Muscle layer of colon (tissue), 2 donors: ENCODE measurements at regions not wholly inside any gene's neighbourhood (a gene's known extent, or its start where the extent isn't known, plus 50 kb on each side); places are given as distances from the start of the nearest gene placed in this dataset.
"Not testable (repeated sequence)": the region's sequence is repeated elsewhere in the genome, so short reads cannot be mapped to it uniquely, and the experiment has no call there.

Source experiments
- H3K27ac ChIP-seq: one replicate; pipeline ENCODE4 v1.7.0; 2013; ENCODE audit warnings: low read depth, mild to moderate bottlenecking, low read length, moderate library complexity
- H3K27me3 ChIP-seq, 2 donors: one replicate each; pipeline ENCODE4 v1.7.0; 2013; ENCODE audit warnings: low read length in 2 of 2, mild to moderate bottlenecking in 2 of 2; ENCODE audit not compliant: insufficient read depth in 2 of 2, control insufficient read depth in 1 of 2
- H3K36me3 ChIP-seq: one replicate; pipeline ENCODE4 v1.7.0; 2013; ENCODE audit warnings: mild to moderate bottlenecking, low read length; ENCODE audit not compliant: insufficient read depth
- H3K4me1 ChIP-seq: one replicate; pipeline ENCODE4 v1.7.0; 2013; ENCODE audit warnings: mild to moderate bottlenecking, low read length; ENCODE audit not compliant: insufficient read depth
- H3K4me3 ChIP-seq, 2 donors: one replicate each; pipeline ENCODE4 v1.7.0; 2013; ENCODE audit warnings: low read length in 2 of 2, low read depth in 1 of 2, mild to moderate bottlenecking in 1 of 2, moderate library complexity in 1 of 2
- H3K9ac ChIP-seq: one replicate; pipeline ENCODE4 v1.7.0; 2013; ENCODE audit warnings: low read length
- H3K9me3 ChIP-seq: one replicate; pipeline ENCODE4 v1.7.0; 2013; ENCODE audit warnings: mild to moderate bottlenecking, low read length
- donor health status: abdominal sarcoma.
- donor health status: Adenocarcinoma of cecum.

GRCh38 chr9:29039258-29039657 lies 1466.0 kb upstream of the C9orf72 start:
- H3K27me3 ChIP-seq = no peaks in the 10 kb centered on the region
- no peak overlapping the region for H3K27ac ChIP-seq
- no peaks in the 10 kb centered on the region for H3K36me3 ChIP-seq
- H3K4me3 ChIP-seq = no peak overlapping the region
- H3K4me1 ChIP-seq = no peaks in the 10 kb centered on the region
- H3K9me3 ChIP-seq = no peaks in the 10 kb centered on the region
- no peak overlapping the region for H3K9ac ChIP-seq

- Histone ChIP-seq H3K9me3 (no peaks in the 10 kb centered on the region), H3K4me1 (no peaks in the 10 kb centered on the region), H3K27me3 (no peaks in the 10 kb centered on the region), H3K4me3 (no peak overlapping the region), H3K36me3 (no peaks in the 10 kb centered on the region), H3K9ac (no peak overlapping the region), H3K27ac (no peak overlapping the region)
Measured at GRCh38 chr9:29043072-29043471, 1469.8 kb upstream of the C9orf72 start.

- Histone ChIP-seq H3K27me3 (no peaks in the 10 kb centered on the region), H3K4me1 (no peaks in the 10 kb centered on the region), H3K9ac (no peak overlapping the region), H3K27ac (no peak overlapping the region), H3K4me3 (no peak overlapping the region), H3K36me3 (no peaks in the 10 kb centered on the region), H3K9me3 (no peaks in the 10 kb centered on the region)
Measured at GRCh38 chr9:29044959-29045358, 1471.7 kb upstream of the C9orf72 start.

- no peak overlapping the region for H3K9ac ChIP-seq
- no peaks in the 10 kb centered on the region for H3K9me3 ChIP-seq
- no peak overlapping the region for H3K4me3 ChIP-seq
- H3K27ac ChIP-seq = no peak overlapping the region
- no peaks in the 10 kb centered on the region for H3K36me3 ChIP-seq
- H3K4me1 ChIP-seq = no peaks in the 10 kb centered on the region
- no peaks in the 10 kb centered on the region for H3K27me3 ChIP-seq
Measured at GRCh38 chr9:29060041-29060440, 1486.8 kb upstream of the C9orf72 start.

- Histone ChIP-seq H3K27ac (no peak overlapping the region), H3K9ac (no peak overlapping the region), H3K9me3 (no peaks in the 10 kb centered on the region), H3K36me3 (no peaks in the 10 kb centered on the region), H3K27me3 (no peaks in the 10 kb centered on the region), H3K4me3 (no peak overlapping the region), H3K4me1 (no peaks in the 10 kb centered on the region)
Measured at GRCh38 chr9:29062446-29062845, 1489.2 kb upstream of the C9orf72 start.

GRCh38 chr9:29063031-29063430 lies 1489.8 kb upstream of the C9orf72 start:
- no peaks in the 10 kb centered on the region for H3K27me3 ChIP-seq
- no peaks in the 10 kb centered on the region for H3K36me3 ChIP-seq
- H3K9me3 ChIP-seq = no peaks in the 10 kb centered on the region
- no peak overlapping the region for H3K27ac ChIP-seq
- no peak overlapping the region for H3K9ac ChIP-seq
- no peaks in the 10 kb centered on the region for H3K4me1 ChIP-seq
- no peak overlapping the region for H3K4me3 ChIP-seq

- Histone ChIP-seq H3K36me3 (no peaks in the 10 kb centered on the region), H3K4me1 (no peaks in the 10 kb centered on the region), H3K4me3 (no peak overlapping the region), H3K9me3 (no peaks in the 10 kb centered on the region), H3K9ac (no peak overlapping the region), H3K27ac (no peak overlapping the region), H3K27me3 (no peaks in the 10 kb centered on the region)
Measured at GRCh38 chr9:29066141-29066640, 1492.9 kb upstream of the C9orf72 start.

- Histone ChIP-seq H3K9me3 (no peaks in the 10 kb centered on the region), H3K4me3 (no peak overlapping the region), H3K4me1 (no peaks in the 10 kb centered on the region), H3K27ac (no peak overlapping the region), H3K9ac (no peak overlapping the region), H3K36me3 (no peaks in the 10 kb centered on the region), H3K27me3 (no peaks in the 10 kb centered on the region)
Measured at GRCh38 chr9:29068461-29068860, 1495.2 kb upstream of the C9orf72 start.

GRCh38 chr9:29069376-29069775 lies 1496.1 kb upstream of the C9orf72 start:
- H3K4me3 ChIP-seq = no peak overlapping the region
- no peaks in the 10 kb centered on the region for H3K36me3 ChIP-seq
- no peaks in the 10 kb centered on the region for H3K4me1 ChIP-seq
- H3K9ac ChIP-seq = no peak overlapping the region
- no peaks in the 10 kb centered on the region for H3K9me3 ChIP-seq
- H3K27me3 ChIP-seq = no peaks in the 10 kb centered on the region
- no peak overlapping the region for H3K27ac ChIP-seq

GRCh38 chr9:29078063-29078666 lies 1504.9 kb upstream of the C9orf72 start:
- Histone ChIP-seq H3K4me1 (no peaks in the 10 kb centered on the region), H3K27ac (no peak overlapping the region), H3K36me3 (no peaks in the 10 kb centered on the region), H3K27me3 (no peaks in the 10 kb centered on the region), H3K4me3 (no peak overlapping the region), H3K9ac (no peak overlapping the region), H3K9me3 (no peaks in the 10 kb centered on the region)

GRCh38 chr9:29100762-29101161 lies 1527.5 kb upstream of the C9orf72 start:
- Histone ChIP-seq H3K4me3 (no peak overlapping the region), H3K27me3 (no peaks in the 10 kb centered on the region), H3K36me3 (no peaks in the 10 kb centered on the region), H3K9ac (no peak overlapping the region), H3K4me1 (no peaks in the 10 kb centered on the region), H3K27ac (no peak overlapping the region), H3K9me3 (no peaks in the 10 kb centered on the region)

GRCh38 chr9:29104166-29104565 lies 1530.9 kb upstream of the C9orf72 start:
- H3K4me1 ChIP-seq, H3K4me3 ChIP-seq, H3K27ac ChIP-seq, H3K27me3 ChIP-seq, H3K9ac ChIP-seq, H3K36me3 ChIP-seq, H3K9me3 ChIP-seq: not testable (repeated sequence)
